Vagina (tissue), 2 donors: ENCODE measurements at regions not wholly inside any gene's neighbourhood (a gene's known extent, or its start where the extent isn't known, plus 50 kb on each side); places are given as distances from the start of the nearest gene placed in this dataset.

Experiments
- DNase-seq, 2 donors: peaks; one replicate each; pipeline ENCODE4 v3.0.0-alpha.2; 2017; ENCODE audit errors: extremely low spot score in 2 of 2
- H3K27ac ChIP-seq: fragments of 200-600 bp; sonication (generic); one replicate; pipeline ENCODE4 v1.5.1; 2019
- H3K27me3 ChIP-seq: fragments of 200-600 bp; sonication (generic); one replicate; pipeline ENCODE4 v1.5.1; 2019
- H3K36me3 ChIP-seq, 2 donors: fragments of 200-600 bp; sonication (generic); one replicate each; pipeline ENCODE4 v1.5.1; 2017 to 2019
- H3K4me1 ChIP-seq: fragments of 200-600 bp; sonication (generic); one replicate; pipeline ENCODE4 v1.5.1; 2019
- H3K4me3 ChIP-seq, 2 donors: fragments of 200-600 bp; sonication (generic); 1 replicate in 1 of 2; 2 replicates in 1 of 2; pipeline ENCODE4 v1.5.1; 2016 to 2019
- H3K9me3 ChIP-seq: fragments of 200-600 bp; sonication (generic); one replicate; pipeline ENCODE4 v1.5.1; 2019
- POLR2A ChIP-seq, 2 donors: fragments of 450-650 bp; IDR thresholded peaks; one replicate each; pipeline ENCODE4 v1.6.1; 2017; ENCODE audit warnings: antibody characterized with exemption in 2 of 2, mild to moderate bottlenecking in 2 of 2, moderate library complexity in 2 of 2
- POLR2AphosphoS5 ChIP-seq, 2 donors: sonication (generic); formaldehyde crosslinking; IDR thresholded peaks; one replicate each; pipeline ENCODE4 v1.9.0; 2017; ENCODE audit warnings: antibody characterized with exemption in 2 of 2, mild to moderate bottlenecking in 2 of 2, low read depth in 1 of 2; ENCODE audit not compliant: insufficient read depth in 1 of 2
- intact Hi-C: fragments of 100-400 bp; cut with DNase I; formaldehyde crosslinking; loops from one replicate; pipeline ENCODE4 v1.15.1; 2023
- TF ChIP-seq, protein P1 (sequence below), 3 experiments: fragments of 450-650 bp in 2 of 3; fragments of 200-600 bp in 1 of 3; sonication (generic) in 1 of 3; IDR thresholded peaks; one replicate each; pipeline ENCODE4 v1.5.1; 2017 to 2019; ENCODE audit warnings: antibody characterized with exemption in 3 of 3, mild to moderate bottlenecking in 2 of 3, moderate library complexity in 2 of 3

DNA sequence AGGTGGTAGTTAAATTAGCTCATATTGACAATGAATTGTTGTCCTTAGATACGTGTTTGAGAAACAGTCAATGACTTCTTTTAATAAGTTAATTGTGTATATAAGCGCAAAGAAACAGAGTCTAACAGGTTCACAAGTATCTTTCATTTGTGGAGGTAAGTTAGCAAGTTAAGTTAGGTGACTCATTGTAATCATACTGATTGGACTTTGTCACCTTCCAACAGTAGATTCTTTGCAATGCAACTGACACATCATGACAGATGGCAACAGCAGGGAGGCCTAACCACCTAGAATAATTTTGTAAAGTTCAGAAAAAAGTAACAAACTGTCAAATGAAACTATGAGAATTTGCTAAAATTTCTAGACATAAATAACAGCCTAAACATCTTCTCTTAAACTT, 207.6 kb upstream of the PITX2 start:
- Histone ChIP-seq H3K36me3 (no peaks in the 10 kb centered on the region), H3K4me1 (no peaks in the 10 kb centered on the region), H3K27me3 (no peaks in the 10 kb centered on the region), H3K4me3 (no peak overlapping the region), H3K27ac (no peak overlapping the region), H3K9me3 (no peaks in the 10 kb centered on the region)
- TF ChIP-seq, protein P1, sequence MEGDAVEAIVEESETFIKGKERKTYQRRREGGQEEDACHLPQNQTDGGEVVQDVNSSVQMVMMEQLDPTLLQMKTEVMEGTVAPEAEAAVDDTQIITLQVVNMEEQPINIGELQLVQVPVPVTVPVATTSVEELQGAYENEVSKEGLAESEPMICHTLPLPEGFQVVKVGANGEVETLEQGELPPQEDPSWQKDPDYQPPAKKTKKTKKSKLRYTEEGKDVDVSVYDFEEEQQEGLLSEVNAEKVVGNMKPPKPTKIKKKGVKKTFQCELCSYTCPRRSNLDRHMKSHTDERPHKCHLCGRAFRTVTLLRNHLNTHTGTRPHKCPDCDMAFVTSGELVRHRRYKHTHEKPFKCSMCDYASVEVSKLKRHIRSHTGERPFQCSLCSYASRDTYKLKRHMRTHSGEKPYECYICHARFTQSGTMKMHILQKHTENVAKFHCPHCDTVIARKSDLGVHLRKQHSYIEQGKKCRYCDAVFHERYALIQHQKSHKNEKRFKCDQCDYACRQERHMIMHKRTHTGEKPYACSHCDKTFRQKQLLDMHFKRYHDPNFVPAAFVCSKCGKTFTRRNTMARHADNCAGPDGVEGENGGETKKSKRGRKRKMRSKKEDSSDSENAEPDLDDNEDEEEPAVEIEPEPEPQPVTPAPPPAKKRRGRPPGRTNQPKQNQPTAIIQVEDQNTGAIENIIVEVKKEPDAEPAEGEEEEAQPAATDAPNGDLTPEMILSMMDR (IDR thresholded peaks at IDR 0.05) = no peak
- TF ChIP-seq POLR2AphosphoS5 (IDR thresholded peaks at IDR 0.05; ENCODE audit: insufficient read depth in 1 of 2, low read depth in 1 of 2) (no peak), POLR2A (IDR thresholded peaks at IDR 0.05) (no peak)
- no peak for DNase-seq
- intact Hi-C loops = no loop called here

DNA sequence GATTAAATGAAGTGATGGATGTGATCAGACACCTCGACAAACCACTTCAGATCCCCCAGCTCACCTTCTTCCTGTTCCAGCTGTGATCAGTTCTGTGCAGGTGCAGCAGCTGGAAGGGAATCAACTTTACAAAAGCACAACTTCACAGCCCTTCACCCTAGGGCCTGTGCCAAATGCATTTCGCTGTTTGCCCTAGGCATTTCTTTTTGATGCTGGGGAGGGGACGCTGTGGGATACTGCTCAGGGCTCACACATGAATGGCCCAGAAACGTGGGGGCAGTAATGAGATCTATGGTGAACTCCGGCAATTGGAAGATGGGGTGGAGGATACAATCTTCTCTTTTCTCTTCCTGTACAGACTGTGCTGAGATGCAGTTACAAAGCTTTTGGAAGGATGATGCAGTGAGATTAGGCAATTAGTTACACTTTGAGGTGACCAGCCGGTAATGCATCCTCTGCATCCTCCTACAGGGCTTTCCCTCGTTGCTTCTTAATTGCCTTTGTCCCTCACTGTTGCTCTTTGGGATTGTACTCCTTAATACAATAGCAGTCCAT, 215.1 kb upstream of the PITX2 start:
- Histone ChIP-seq H3K27me3 (no peaks in the 10 kb centered on the region), H3K9me3 (no peaks in the 10 kb centered on the region), H3K36me3 (no peaks in the 10 kb centered on the region), H3K4me1 (no peaks in the 10 kb centered on the region), H3K27ac (no peak overlapping the region), H3K4me3 (no peak overlapping the region)
- TF ChIP-seq POLR2A (IDR thresholded peaks at IDR 0.05) (no peak), POLR2AphosphoS5 (IDR thresholded peaks at IDR 0.05; ENCODE audit: insufficient read depth in 1 of 2, low read depth in 1 of 2) (no peak)
- TF ChIP-seq, protein P1 (IDR thresholded peaks at IDR 0.05) = no peak
- DNase-seq = no peak
- intact Hi-C loops = no loop called here

DNA sequence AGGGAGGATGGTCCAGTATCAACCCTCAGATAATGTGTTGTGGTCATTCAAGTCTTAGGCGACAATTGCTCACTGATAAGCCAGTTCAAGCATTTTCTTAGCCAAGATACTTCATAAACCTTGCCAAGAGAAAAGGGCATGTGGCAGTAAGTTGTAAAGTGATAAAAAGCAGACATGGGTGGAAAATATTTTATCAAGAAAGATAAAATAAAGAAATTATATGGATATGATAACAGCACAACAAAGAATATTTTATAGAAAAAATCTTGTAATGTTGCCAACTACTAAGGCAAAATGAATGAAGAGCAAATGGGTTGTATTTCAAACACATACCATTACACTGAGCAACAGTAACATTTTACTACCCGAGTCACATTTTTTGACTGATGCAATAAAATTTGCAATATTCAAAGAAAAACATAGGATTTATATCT, 217.4 kb upstream of the PITX2 start:
- H3K9me3 ChIP-seq = no peaks in the 10 kb centered on the region
- TF ChIP-seq POLR2A (IDR thresholded peaks at IDR 0.05) = no peak
- TF ChIP-seq, protein P1 (IDR thresholded peaks at IDR 0.05) = no peak
- TF ChIP-seq POLR2AphosphoS5 (IDR thresholded peaks at IDR 0.05; ENCODE audit: insufficient read depth in 1 of 2, low read depth in 1 of 2) = no peak
- H3K4me3 ChIP-seq = no peak overlapping the region
- no peak for DNase-seq
- H3K36me3 ChIP-seq = no peaks in the 10 kb centered on the region
- H3K27ac ChIP-seq = no peak overlapping the region
- no peaks in the 10 kb centered on the region for H3K4me1 ChIP-seq
- intact Hi-C loops = no loop called here
- H3K27me3 ChIP-seq = no peaks in the 10 kb centered on the region

DNA sequence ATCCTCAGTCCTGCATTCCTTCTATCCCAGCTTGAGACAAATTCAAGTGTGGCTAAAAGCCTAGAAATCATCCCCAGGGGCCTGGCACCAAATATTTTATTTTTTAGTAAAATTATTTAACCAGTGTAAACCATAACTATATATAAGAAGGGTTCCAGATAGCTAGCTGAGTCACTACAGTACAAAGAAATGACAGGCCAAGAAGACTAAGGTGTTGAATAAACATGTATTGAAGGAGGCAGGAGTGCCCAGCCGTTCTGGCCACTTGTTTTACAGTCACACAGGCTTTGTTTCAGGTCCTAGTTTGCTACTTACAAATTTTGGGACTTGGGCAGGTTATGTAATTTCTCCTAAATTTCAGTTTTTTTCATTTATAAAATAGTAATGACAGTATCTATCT, 225.9 kb upstream of the PITX2 start:
- intact Hi-C loops = no loop called here
- no peak for DNase-seq
- H3K36me3 ChIP-seq = no peaks in the 10 kb centered on the region

DNA sequence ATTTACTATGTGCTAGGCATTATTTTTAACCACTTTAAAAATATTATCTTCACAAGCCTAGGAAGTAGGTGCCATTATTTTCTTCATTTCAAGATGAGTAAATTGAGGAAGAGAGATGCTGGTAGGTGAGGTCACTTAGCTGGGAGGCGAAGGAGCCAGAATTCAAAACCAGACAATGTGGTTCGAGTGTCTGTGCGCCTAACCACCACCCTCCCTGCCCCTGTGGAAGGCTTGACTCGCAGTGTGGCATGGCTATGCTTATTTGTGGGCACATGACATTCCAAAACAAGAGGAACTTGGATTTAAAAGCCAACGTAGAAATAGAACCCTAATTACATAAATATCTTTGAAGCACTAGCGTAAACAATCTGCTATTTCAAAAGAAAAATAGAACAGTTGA, 226.6 kb upstream of the PITX2 start:
- H3K9me3 ChIP-seq = no peaks in the 10 kb centered on the region
- no peak overlapping the region for H3K27ac ChIP-seq
- H3K4me1 ChIP-seq = no peaks in the 10 kb centered on the region
- H3K4me3 ChIP-seq = no peak overlapping the region
- no peaks in the 10 kb centered on the region for H3K36me3 ChIP-seq
- intact Hi-C loops = no loop called here
- no peaks in the 10 kb centered on the region for H3K27me3 ChIP-seq
- TF ChIP-seq, protein P1 (IDR thresholded peaks at IDR 0.05) = no peak
- TF ChIP-seq POLR2AphosphoS5 (IDR thresholded peaks at IDR 0.05; ENCODE audit: insufficient read depth in 1 of 2, low read depth in 1 of 2) = no peak
- no peak for TF ChIP-seq POLR2A (IDR thresholded peaks at IDR 0.05)
- DNase-seq = no peak

More for the DNA sequence above, 225.9 kb upstream of the PITX2 start:
- no peaks in the 10 kb centered on the region for H3K9me3 ChIP-seq
- H3K27ac ChIP-seq = no peak overlapping the region
- H3K27me3 ChIP-seq = no peaks in the 10 kb centered on the region
- no peak overlapping the region for H3K4me3 ChIP-seq
- H3K4me1 ChIP-seq = no peaks in the 10 kb centered on the region
- no peak for TF ChIP-seq POLR2A (IDR thresholded peaks at IDR 0.05)
- TF ChIP-seq, protein P1 (IDR thresholded peaks at IDR 0.05) = no peak
- TF ChIP-seq POLR2AphosphoS5 (IDR thresholded peaks at IDR 0.05; ENCODE audit: insufficient read depth in 1 of 2, low read depth in 1 of 2) = no peak
